ENCODE measurements at regions not wholly inside any gene's neighbourhood (a gene's known extent, or its start where the extent isn't known, plus 50 kb on each side); places are given as distances from the start of the nearest gene placed in this dataset.

DNA sequence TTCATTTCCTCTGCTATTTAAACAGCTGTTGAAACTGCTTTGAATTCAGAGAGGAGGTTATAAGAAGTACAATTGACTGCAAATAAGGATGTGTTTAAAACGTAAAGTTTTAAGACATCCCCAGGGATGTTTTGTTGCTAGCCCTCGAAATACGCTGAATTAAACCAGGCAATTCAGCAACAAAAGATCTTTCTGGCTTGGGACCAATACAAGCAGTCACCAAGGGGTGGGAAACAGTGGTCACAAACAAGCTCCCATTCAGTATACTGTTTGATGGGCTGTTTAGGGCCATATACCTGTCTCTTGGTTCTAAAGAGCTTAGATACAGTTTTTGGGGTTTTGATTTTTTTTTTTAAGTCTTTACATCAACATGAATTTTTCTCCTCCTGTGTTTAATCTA lies 446.3 kb upstream of the POT1 start:
- Histone ChIP-seq H3K27ac (ENCODE audit: low read depth, low read length) (no peak overlapping the region), H3K4me3 (ENCODE audit: low read length) (no peak overlapping the region), H3K36me3 (ENCODE audit: insufficient read depth, low read length) (no peaks in the 10 kb centered on the region), H3K4me1 (ENCODE audit: insufficient read depth, low read length) (no peaks in the 10 kb centered on the region), H3K27me3 (ENCODE audit: insufficient read depth, low read length, poor library complexity, severe bottlenecking) (no peaks in the 10 kb centered on the region), H3K9me3 (ENCODE audit: low read length) (no peaks in the 10 kb centered on the region)
- ChIA-PET CTCF (no interaction called here), POLR2A (no interaction called here)
- Mint-ChIP-seq H3K4me3 (no peak overlapping the region), H3K27ac (no peak overlapping the region), H3K36me3 (no peaks in the 10 kb centered on the region), H3K27me3 (no peaks in the 10 kb centered on the region), H3K9me3 (peaks cover 0 to 4% (median 0%) of the 10 kb centered on the region in 5 donors), H3K4me1 (no peaks in the 10 kb centered on the region)
- no peak for DNase-seq

DNA sequence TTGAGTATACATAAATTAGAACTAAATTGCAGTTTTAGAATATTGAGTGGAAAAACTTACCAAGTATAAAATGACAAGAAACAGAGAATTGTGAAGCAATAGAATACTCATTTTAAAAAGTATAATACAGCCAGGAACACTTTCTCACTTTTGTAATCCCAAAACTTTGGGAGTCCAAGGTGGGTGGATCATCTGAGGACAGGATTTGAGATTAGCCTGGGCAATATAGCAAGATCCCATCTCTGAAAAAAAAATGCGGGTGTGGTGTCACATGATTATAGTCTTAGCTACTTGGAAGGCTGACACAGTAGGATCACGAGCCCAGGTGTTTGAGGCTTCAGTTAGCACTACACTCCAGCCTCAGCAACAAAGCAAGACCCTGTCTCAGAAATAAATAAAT lies 440.9 kb upstream of the POT1 start:
- Histone ChIP-seq H3K36me3 (ENCODE audit: insufficient read depth, low read length) (no peaks in the 10 kb centered on the region), H3K4me1 (ENCODE audit: insufficient read depth, low read length) (no peaks in the 10 kb centered on the region), H3K27ac (ENCODE audit: low read depth, low read length) (no peak overlapping the region), H3K9me3 (ENCODE audit: low read length) (no peaks in the 10 kb centered on the region), H3K27me3 (ENCODE audit: insufficient read depth, low read length, poor library complexity, severe bottlenecking) (no peaks in the 10 kb centered on the region), H3K4me3 (ENCODE audit: low read length) (no peak overlapping the region)
- ChIA-PET CTCF (no interaction called here), POLR2A (no interaction called here)
- Mint-ChIP-seq H3K4me3 (no peak overlapping the region), H3K36me3 (no peaks in the 10 kb centered on the region), H3K4me1 (no peaks in the 10 kb centered on the region), H3K27me3 (no peaks in the 10 kb centered on the region), H3K9me3 (peaks cover 2 to 31% (median 6%) of the 10 kb centered on the region in 5 donors), H3K27ac (no peak overlapping the region)
- DNase-seq = no peak

DNA sequence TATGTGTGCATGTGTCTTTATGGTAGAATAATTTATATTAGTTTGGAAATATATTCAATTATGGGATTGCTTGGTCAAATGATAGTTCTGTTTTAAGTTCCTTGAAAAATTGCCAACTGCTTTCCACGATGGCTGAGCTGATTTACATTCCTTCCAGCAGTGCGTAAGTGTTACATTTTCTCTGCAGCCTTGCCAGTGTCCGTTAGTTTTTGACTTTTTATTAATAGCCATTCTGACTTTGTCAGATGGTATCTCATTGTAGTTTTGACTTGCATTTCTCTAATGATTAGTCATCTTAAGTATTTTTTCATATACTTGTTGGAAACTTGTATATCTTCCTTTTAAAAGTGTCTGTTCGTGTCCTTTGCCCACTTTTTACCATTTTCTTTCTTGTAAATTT lies 434.2 kb upstream of the POT1 start:
- ChIA-PET CTCF (no interaction called here), POLR2A (no interaction called here)
- no peaks in the 10 kb centered on the region for H3K27me3 Mint-ChIP-seq
- Histone ChIP-seq H3K36me3 (ENCODE audit: insufficient read depth, low read length) (no peaks in the 10 kb centered on the region), H3K4me1 (ENCODE audit: insufficient read depth, low read length) (no peaks in the 10 kb centered on the region), H3K27ac (ENCODE audit: low read depth, low read length) (no peak overlapping the region), H3K27me3 (ENCODE audit: insufficient read depth, low read length, poor library complexity, severe bottlenecking) (no peaks in the 10 kb centered on the region), H3K4me3 (ENCODE audit: low read length) (no peak overlapping the region), H3K9me3 (ENCODE audit: low read length) (no peaks in the 10 kb centered on the region)
- no peak overlapping the region for H3K4me3 Mint-ChIP-seq
- H3K9me3 Mint-ChIP-seq = peaks cover 2 to 42% (median 9%) of the 10 kb centered on the region in 5 donors
- DNase-seq = no peak
- no peak overlapping the region for H3K27ac Mint-ChIP-seq
- H3K4me1 Mint-ChIP-seq = no peaks in the 10 kb centered on the region
- H3K36me3 Mint-ChIP-seq = no peaks in the 10 kb centered on the region

GRCh38 chr7:125358551-125359167 lies 429.0 kb upstream of the POT1 start:
- no peak overlapping the region for H3K27ac Mint-ChIP-seq

GRCh38 chr7:125357676-125358455 lies 428.2 kb upstream of the POT1 start:
- ChIA-PET CTCF (no interaction called here), POLR2A (no interaction called here)
- Mint-ChIP-seq H3K4me3 (no peak overlapping the region), H3K27ac (no peak overlapping the region), H3K4me1 (no peaks in the 10 kb centered on the region), H3K9me3 (peaks cover 0 to 28% (median 5%) of the 10 kb centered on the region in 5 donors), H3K27me3 (no peaks in the 10 kb centered on the region), H3K36me3 (no peaks in the 10 kb centered on the region)
- H3K4me3 ChIP-seq (ENCODE audit: low read length) = no peak overlapping the region
- H3K36me3 ChIP-seq (ENCODE audit: insufficient read depth, low read length) = no peaks in the 10 kb centered on the region
- H3K9me3 ChIP-seq (ENCODE audit: low read length) = no peaks in the 10 kb centered on the region
- no peak overlapping the region for H3K27ac ChIP-seq (ENCODE audit: low read depth, low read length)
- H3K4me1 ChIP-seq (ENCODE audit: insufficient read depth, low read length) = no peaks in the 10 kb centered on the region
- H3K27me3 ChIP-seq (ENCODE audit: insufficient read depth, low read length, poor library complexity, severe bottlenecking) = no peaks in the 10 kb centered on the region
- DNase-seq = no peak

More at GRCh38 chr7:125358551-125359167, 429.0 kb upstream of the POT1 start:
- no peaks in the 10 kb centered on the region for H3K36me3 ChIP-seq (ENCODE audit: insufficient read depth, low read length)
- ChIA-PET POLR2A (no interaction called here), CTCF (no interaction called here)
- no peak overlapping the region for H3K4me3 Mint-ChIP-seq
- no peak overlapping the region for H3K27ac ChIP-seq (ENCODE audit: low read depth, low read length)
- H3K4me3 ChIP-seq (ENCODE audit: low read length) = no peak overlapping the region
- no peaks in the 10 kb centered on the region for H3K27me3 Mint-ChIP-seq
- no peaks in the 10 kb centered on the region for H3K9me3 ChIP-seq (ENCODE audit: low read length)
- no peaks in the 10 kb centered on the region for H3K4me1 Mint-ChIP-seq
- no peaks in the 10 kb centered on the region for H3K4me1 ChIP-seq (ENCODE audit: insufficient read depth, low read length)
- no peak for DNase-seq
- no peaks in the 10 kb centered on the region for H3K36me3 Mint-ChIP-seq
- peaks cover 0 to 20% (median 5%) of the 10 kb centered on the region in 5 donors for H3K9me3 Mint-ChIP-seq
- H3K27me3 ChIP-seq (ENCODE audit: insufficient read depth, low read length, poor library complexity, severe bottlenecking) = no peaks in the 10 kb centered on the region

- Histone ChIP-seq H3K27ac (ENCODE audit: low read depth, low read length) (no peak overlapping the region), H3K36me3 (ENCODE audit: insufficient read depth, low read length) (no peaks in the 10 kb centered on the region), H3K4me3 (ENCODE audit: low read length) (no peak overlapping the region), H3K4me1 (ENCODE audit: insufficient read depth, low read length) (no peaks in the 10 kb centered on the region), H3K27me3 (ENCODE audit: insufficient read depth, low read length, poor library complexity, severe bottlenecking) (no peaks in the 10 kb centered on the region), H3K9me3 (ENCODE audit: low read length) (no peaks in the 10 kb centered on the region)
- no peaks in the 10 kb centered on the region for H3K4me1 Mint-ChIP-seq
- peaks cover 3 to 19% (median 5%) of the 10 kb centered on the region in 5 donors for H3K9me3 Mint-ChIP-seq
- H3K27me3 Mint-ChIP-seq = no peaks in the 10 kb centered on the region
- no peak overlapping the region for H3K27ac Mint-ChIP-seq
- CTCF ChIA-PET = no interaction called here
- H3K36me3 Mint-ChIP-seq = no peaks in the 10 kb centered on the region
- POLR2A ChIA-PET = no interaction called here
- DNase-seq = no peak
- no peak overlapping the region for H3K4me3 Mint-ChIP-seq
Measured at GRCh38 chr7:125355899-125356298, 426.3 kb upstream of the POT1 start.

- ChIA-PET CTCF (no interaction called here), POLR2A (no interaction called here)
- Histone ChIP-seq H3K4me1 (ENCODE audit: insufficient read depth, low read length) (no peaks in the 10 kb centered on the region), H3K27me3 (ENCODE audit: insufficient read depth, low read length, poor library complexity, severe bottlenecking) (no peaks in the 10 kb centered on the region), H3K4me3 (ENCODE audit: low read length) (no peak overlapping the region), H3K27ac (ENCODE audit: low read depth, low read length) (no peak overlapping the region), H3K9me3 (ENCODE audit: low read length) (no peaks in the 10 kb centered on the region), H3K36me3 (ENCODE audit: insufficient read depth, low read length) (no peaks in the 10 kb centered on the region)
- H3K9me3 Mint-ChIP-seq = peaks cover 0 to 5% (median 3%) of the 10 kb centered on the region in 5 donors
- H3K27me3 Mint-ChIP-seq = no peaks in the 10 kb centered on the region
- no peak for DNase-seq
- no peaks in the 10 kb centered on the region for H3K4me1 Mint-ChIP-seq
- H3K36me3 Mint-ChIP-seq = no peaks in the 10 kb centered on the region
- no peak overlapping the region for H3K27ac Mint-ChIP-seq
- no peak overlapping the region for H3K4me3 Mint-ChIP-seq
Measured at GRCh38 chr7:125347269-125347668, 417.6 kb upstream of the POT1 start.

DNA sequence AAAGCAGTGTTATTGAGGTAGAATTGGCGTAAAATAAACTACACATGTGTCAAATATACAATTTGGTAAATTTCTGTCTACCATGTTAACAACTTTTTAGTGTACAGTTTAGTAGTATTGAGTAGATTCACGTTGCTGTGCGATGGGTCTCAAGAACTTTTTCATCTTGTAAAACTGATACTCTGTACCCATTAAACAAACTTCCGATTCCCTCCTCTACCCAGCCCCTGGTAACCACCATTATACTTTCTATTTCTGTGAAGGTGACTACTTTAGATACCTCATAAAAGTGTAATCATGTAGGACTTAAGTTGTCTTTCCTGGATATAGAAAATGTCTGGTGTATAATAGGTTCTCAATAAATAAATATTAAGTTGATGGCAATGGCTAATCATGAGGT lies 408.5 kb upstream of the POT1 start:
- Mint-ChIP-seq H3K9me3 (peaks cover 0 to 9% (median 2%) of the 10 kb centered on the region in 5 donors), H3K4me1 (no peaks in the 10 kb centered on the region), H3K4me3 (no peak overlapping the region), H3K27ac (no peak overlapping the region), H3K36me3 (no peaks in the 10 kb centered on the region), H3K27me3 (no peaks in the 10 kb centered on the region)
- no peaks in the 10 kb centered on the region for H3K4me1 ChIP-seq (ENCODE audit: insufficient read depth, low read length)
- POLR2A ChIA-PET = no interaction called here
- CTCF ChIA-PET = no interaction called here
- H3K9me3 ChIP-seq (ENCODE audit: low read length) = no peaks in the 10 kb centered on the region
- no peak overlapping the region for H3K27ac ChIP-seq (ENCODE audit: low read depth, low read length)
- H3K27me3 ChIP-seq (ENCODE audit: insufficient read depth, low read length, poor library complexity, severe bottlenecking) = no peaks in the 10 kb centered on the region
- no peak overlapping the region for H3K4me3 ChIP-seq (ENCODE audit: low read length)
- DNase-seq = no peak
- no peaks in the 10 kb centered on the region for H3K36me3 ChIP-seq (ENCODE audit: insufficient read depth, low read length)
